SKM-1 (cell line): ENCODE measurements at regions not wholly inside any gene's neighbourhood (a gene's known extent, or its start where the extent isn't known, plus 50 kb on each side); places are given as distances from the start of the nearest gene placed in this dataset.
A peak's percentile ranks its signal among the peaks of the same experiment; 100 is the strongest.

Experiments
- DNase-seq: peaks from one replicate; lab custom pipeline; 2025; ENCODE audit not compliant: unreplicated experiment; lab: John Stamatoyannopoulos, UW

DNA sequence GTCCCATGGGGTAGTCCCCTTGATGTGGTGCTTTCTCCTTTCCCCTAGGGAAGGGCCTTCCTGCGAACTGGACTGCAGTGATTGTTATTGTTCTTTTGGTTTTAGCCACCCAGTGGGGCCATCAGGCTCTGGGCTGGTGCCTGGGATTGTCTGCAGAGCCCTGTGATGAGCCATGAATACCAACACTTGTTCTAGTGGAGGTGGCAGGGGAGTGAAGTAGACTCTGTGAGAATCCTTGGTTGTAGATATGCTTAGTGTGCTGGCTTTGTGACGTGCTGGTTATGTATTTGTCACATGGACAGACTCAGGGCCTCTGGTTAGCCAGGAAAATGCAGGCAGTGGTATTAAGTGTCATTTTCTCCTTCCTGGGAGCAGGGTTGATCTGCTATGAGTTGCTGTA lies 51.8 kb upstream of the NDUFB4 start:
- no peak for DNase-seq

DNA sequence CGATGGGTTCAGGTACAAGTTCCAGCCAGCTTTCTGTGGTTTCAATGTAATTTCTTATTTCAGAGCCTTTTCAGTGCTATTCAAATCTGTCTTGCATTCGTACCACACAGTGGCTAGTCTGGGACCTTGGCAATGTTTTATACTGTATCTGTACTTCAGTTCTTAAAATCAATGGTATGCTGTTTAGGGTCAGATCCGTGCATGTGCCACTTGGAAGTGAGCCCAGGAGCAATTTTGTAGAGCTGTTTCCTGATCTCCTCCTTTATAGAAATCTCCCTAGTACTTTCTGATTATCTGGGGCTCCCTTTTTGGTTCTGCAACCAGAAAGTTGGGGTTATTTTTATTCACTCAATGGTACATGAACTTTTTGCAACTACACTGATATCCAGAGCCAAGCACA lies 59.5 kb upstream of the NDUFB4 start:
- DNase-seq = no peak

DNA sequence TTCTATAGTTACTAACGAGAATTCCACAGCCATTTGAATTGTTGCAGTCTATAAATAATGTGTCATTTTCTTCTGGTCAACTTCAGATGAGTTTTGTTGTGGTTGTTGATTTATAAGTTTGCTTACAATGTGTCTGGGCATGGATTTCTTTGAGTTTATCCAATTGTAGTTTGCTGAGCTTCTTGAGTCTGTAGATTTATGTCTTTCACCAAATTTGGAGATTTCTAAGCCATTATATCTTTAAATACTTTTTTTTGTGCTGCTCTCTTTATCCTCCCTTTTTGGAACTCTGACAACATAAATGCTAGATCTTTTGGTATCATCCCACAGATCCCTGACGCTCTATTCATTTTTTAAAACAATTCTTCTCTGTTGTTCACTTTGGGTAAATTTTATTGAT lies 63.2 kb upstream of the NDUFB4 start:
- DNase-seq = no peak

DNA sequence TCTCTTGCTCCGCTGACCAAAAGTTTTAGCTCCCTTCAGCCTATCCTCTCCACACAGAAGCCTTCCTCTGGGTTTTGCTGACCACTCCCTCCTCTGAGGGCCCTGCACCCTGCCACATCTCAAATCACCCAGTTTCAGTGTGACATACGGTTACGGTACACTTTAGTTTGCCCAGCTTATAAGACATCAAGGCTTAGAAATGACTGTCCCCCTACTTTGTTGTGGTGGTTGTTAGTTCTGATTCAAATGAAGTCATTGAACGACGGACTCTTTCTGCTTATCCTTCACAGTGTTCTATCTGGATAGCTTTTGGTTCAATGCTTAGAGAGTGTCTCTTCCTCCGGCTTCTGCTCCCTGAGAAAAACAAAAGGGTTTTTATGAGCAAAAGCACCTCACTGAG lies 68.0 kb upstream of the NDUFB4 start:
- DNase-seq = no peak

DNA sequence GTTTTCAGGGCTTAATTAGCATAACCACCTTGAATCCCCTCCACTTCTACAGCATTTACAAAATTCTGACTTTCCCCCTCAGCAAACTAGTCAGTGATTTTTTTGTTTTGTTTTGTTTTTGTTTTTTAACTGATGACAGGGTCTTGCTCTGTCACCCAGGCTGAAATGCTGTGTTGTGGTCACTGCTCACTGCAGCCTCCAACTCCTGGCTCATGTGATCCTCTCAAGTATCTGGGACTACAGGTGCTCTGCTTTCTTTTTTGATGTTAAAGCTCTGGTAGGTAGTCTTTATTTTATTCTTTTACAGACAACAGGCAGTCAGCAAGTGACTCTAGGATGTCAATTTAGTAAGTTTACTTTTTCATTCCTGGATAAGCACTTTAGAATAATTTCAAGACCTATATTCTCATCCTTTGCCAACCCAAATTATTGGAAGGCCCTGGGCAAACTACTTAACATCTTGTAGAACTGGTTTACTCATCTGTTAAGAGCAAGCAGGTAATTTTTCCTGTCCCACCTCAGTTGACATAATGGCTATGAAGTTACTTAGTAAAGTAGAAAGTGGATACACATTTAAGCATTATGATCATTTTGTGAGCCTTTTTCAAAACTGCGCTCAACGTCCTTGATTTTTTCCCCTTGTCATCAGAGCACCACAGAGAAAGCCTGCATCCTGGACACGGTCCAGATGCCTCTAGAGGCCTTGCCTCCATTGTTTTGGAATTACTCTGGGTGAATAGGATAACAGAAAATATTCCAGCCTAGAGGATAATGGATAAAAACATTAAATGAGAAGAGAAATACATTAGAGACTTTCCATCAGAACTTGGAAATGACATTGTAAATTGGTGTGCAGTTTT lies 69.9 kb upstream of the NDUFB4 start:
- DNase-seq = no peak

DNA sequence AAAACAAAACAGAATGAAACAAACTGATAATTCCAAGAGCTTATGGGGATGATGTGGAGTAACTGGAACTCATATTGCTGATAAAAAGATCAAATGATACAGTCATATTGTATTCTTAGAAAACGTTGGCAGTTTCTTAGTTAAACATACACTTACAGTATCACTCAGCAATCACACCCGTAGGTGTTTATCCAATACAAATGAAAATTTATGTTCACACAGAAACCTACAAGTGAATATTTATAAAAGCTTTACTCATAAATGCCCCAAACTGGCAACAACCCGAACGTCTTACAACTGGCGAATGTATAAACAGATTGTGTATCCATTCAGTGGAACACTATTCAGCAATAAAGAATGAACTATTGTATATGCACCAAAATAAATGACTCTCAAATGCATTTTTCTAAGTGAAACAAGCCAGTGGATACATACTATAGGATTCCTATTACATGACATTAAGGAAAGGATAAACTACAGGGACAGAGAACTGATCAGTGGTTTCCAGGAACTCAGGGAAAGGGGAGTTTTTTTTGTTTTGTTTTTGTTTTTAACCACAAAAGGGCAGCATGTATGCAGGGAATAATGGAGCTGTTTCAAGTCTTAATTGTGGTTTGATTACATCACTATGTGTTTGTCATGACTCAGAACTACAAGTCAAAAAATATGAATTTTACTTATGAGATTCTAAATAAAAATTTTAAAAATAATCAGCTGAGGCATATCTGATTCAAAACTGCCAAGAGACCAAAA lies 71.8 kb upstream of the NDUFB4 start:
- no peak for DNase-seq

DNA sequence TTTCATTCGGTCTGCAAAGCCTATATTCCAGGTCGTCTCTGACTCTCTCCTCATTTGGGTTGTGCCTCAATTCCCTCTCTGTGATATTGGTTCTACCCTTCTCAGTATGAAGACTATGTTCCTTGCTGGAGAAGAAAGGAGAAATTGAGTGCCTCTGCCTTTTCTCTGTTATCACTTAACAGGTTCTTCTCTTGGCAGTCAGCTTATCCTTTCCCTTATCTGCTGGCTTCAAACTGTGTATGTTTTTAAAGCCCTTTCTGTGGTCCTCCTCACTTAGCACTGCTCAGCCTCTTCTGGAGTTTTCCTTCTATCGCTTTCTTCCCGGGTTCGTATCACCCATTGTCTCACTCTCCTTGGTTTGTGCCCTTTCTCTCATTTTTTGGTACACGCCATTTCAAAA lies 65.3 kb upstream of the FSTL1 start:
- no peak for DNase-seq

DNA sequence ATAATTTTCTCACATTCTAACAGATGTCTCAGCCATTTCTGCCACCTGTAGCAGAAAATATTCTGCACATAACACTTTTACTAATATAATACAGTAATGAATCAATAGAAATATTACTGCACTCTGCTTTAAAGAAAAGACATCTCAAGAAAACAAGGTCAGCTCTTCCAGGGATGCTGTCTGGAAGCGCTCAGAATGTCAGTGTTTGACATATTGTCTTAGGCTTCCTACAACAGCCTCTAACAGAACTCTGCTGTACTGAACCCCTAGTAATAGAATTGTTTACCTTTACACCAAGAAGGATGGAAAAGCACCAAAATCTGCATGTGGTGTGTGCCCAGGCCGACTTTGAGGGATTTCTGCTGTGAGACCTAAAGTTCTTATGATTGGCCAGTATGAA lies 61.9 kb upstream of the FSTL1 start:
- no peak for DNase-seq

DNA sequence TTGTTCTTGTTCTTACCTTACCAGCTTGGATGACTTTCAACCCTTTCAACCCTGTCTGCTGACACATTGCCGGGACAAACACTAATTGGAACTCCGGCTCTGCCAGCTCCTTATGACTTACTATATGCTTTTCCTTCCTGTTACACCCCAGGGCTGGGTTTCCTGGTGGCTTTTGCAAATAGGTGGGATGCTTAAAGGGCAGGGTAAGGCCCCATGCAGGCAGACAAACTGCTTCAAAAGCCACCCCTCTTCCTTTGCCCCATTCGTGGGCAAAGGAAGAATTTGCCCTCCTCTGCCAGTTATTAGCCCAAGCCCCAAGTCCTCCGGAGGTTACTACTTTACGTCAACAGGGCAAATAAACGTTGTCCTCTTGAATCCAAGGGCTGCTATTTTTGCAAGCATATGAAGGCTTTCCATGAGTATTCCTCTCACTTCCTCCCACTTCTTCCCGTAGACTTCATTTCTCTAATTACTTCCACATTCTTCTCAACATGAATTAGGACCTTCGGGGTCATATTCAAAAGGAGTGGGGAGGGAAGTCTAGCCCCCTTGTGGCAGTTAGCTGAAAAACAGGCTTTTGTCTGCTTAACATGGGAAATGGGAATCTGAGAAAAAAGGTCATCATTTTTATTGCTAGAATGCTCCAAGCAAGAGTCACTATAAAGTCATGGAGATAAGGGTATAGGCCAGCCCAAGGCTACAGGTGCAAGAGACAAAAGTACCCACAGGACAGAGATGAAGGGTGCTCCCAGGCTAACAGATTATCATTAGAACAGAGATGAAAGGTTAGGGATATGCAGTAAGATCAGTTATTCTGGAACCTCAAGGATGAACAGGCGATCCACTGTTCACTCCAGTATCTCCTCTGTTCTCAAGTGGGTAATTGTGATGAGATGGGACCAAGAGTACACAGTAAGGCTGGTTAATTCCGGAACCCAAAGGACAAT lies 56.3 kb upstream of the FSTL1 start:
- peak; percentile 20 for DNase-seq

DNA sequence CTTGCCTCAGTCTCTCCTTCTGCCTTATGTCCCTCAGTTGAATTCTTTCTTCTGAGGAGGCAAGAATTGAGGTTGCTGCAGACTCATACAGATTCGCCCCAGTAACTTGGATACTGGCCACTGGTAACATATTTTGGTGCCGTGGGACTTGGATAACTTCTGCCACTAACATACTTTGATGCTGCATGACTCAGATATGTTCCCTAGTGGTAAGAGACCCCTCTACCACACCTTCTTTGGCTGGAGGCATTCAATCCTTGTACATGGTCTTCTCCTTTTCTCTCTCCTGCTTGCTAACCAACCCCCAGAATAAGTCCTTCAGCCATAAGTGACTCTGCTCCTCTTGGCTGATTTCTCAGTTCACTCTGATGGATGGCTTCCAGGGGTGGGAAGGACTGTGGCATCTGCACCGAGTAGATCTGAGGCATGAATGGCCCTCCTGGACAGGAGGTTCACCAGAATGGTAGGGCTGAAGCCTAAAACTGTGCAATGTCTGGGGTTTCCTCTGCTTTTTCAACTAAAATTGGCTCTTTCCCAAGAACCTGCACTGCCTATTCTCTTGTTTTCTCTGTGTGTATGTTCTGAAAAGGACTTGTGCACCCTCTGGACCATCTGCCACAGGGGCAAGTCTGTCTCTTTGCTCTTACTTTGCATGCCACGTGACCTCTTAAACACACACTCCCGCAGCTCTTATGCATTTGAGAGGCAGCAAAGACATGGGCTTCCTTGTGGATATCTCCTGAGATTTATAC lies 55.5 kb upstream of the FSTL1 start:
- DNase-seq = no peak

DNA sequence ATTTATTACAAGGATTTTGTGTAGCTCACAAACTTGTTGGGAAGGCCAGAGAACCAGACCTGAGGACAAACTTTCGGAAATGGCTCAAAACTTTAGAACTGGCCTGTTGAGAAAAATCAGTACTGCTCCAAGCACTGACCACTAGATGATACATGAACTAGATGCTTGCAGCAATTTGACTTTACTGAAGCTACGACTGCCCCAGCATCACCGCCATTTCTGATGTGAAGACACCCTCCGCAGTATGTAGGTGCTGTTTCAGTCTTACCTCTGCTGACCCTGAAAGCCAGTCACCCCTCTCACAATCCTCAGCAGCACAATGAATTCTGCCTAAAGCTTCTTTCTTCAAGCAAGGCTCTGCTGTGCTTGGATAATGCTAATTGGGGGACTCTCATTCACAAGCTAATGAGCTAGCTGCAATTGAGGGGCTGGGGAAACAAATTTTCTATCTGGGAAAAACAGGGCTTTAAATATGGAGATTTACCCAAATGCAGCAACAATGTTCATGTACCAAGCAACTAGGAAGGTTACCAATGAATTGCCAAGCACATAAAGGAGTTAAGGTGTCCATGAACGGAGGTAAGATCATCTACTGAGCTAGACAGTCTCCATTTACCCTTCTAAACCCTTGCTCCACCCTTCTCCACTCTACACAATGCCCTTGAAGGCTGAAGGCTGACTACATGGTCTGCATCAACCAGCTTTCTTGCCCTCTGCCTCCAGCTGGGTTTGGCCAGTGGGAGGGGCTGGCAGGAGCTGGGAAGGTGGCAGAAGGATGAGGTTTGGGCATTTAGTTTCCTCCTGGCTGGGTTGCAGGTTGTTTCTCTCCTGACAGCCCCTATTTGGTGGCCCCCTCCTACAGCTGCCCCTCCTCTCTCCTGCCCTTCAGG lies 53.2 kb upstream of the FSTL1 start:
- no peak for DNase-seq

DNA sequence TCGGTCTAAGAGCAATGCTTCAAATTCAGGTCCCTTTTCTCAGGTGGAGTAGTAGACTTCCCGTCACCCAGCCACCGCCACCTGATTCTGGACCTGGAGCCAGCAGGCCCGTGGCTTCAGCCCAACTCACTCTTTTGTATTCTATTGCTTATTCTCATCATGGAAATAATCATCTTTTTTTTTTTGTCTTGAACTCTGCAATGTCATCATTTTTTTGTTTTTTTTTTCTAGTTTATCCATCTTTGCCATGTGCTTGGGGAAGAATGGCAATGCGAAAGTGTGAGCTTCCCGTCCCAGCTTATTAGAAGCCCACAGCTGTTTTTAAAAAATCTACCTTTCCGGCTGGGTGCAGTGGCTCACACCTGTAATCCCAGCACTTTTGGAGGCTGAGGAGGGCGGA lies 51.3 kb upstream of the FSTL1 start:
- no peak for DNase-seq
